ENCODE measurements at regions not wholly inside any gene's neighbourhood (a gene's known extent, or its start where the extent isn't known, plus 50 kb on each side); places are given as distances from the start of the nearest gene placed in this dataset.
"Not testable (repeated sequence)": the region's sequence is repeated elsewhere in the genome, so short reads cannot be mapped to it uniquely, and the experiment has no call there.

- ChIA-PET CTCF (no interaction called here), POLR2A (no interaction called here)
- no peaks in the 10 kb centered on the region for H3K27me3 Mint-ChIP-seq (ENCODE audit: low read depth)
- DNase-seq = no peak
- ATAC-seq = no peak
- no peak overlapping the region for H3K4me3 Mint-ChIP-seq
- no peaks in the 10 kb centered on the region for H3K36me3 Mint-ChIP-seq (ENCODE audit: low read depth)
- no peaks in the 10 kb centered on the region for H3K4me1 Mint-ChIP-seq (ENCODE audit: low read depth)
- H3K9me3 Mint-ChIP-seq (ENCODE audit: insufficient read depth) = no peaks in the 10 kb centered on the region
- no peak overlapping the region for H3K27ac Mint-ChIP-seq
These were observed 204.8 kb downstream of the KCNK2 start for GRCh38 chr1:215287362-215287761.

DNA sequence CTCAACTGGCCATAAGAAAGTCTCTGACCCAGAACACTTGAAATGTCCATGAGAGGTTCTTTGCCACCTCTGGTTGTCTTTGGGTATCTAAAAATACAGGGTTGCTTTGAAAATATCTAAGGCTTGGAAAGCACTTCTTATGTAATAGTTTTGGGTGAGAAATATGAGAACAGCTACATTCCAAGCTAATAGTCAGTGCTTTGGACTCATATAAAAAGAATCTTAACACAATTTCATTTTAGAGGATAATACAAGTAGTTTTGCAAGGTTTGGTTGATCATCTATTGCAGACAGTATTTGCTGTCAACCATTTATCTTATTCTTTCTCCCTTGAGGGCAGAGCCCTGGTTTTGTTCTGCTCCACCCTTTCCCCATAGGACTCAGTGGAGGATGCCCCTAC is 207.5 kb downstream of the KCNK2 start:
- Mint-ChIP-seq H3K9me3 (ENCODE audit: insufficient read depth) (peaks cover 9% of the 10 kb centered on the region), H3K4me1 (ENCODE audit: low read depth) (no peaks in the 10 kb centered on the region), H3K27me3 (ENCODE audit: low read depth) (no peaks in the 10 kb centered on the region), H3K27ac (no peak overlapping the region), H3K4me3 (no peak overlapping the region), H3K36me3 (ENCODE audit: low read depth) (no peaks in the 10 kb centered on the region)
- CTCF ChIA-PET = no interaction called here
- no peak for DNase-seq
- POLR2A ChIA-PET = no interaction called here
- ATAC-seq = no peak

GRCh38 chr1:215292932-215293331 is 210.4 kb downstream of the KCNK2 start:
- no peaks in the 10 kb centered on the region for H3K36me3 Mint-ChIP-seq (ENCODE audit: low read depth)
- POLR2A ChIA-PET = no interaction called here
- H3K27me3 Mint-ChIP-seq (ENCODE audit: low read depth) = no peaks in the 10 kb centered on the region
- H3K4me1 Mint-ChIP-seq (ENCODE audit: low read depth) = no peaks in the 10 kb centered on the region
- CTCF ChIA-PET = no interaction called here
- H3K4me3 Mint-ChIP-seq = no peak overlapping the region
- H3K27ac Mint-ChIP-seq = no peak overlapping the region
- ATAC-seq (no peak), DNase-seq (no peak)
- peaks cover 9% of the 10 kb centered on the region for H3K9me3 Mint-ChIP-seq (ENCODE audit: insufficient read depth)

GRCh38 chr1:215306426-215306825 is 223.9 kb downstream of the KCNK2 start:
- CTCF ChIA-PET = no interaction called here
- no peak for ATAC-seq
- H3K4me1 Mint-ChIP-seq (ENCODE audit: low read depth) = no peaks in the 10 kb centered on the region

DNA sequence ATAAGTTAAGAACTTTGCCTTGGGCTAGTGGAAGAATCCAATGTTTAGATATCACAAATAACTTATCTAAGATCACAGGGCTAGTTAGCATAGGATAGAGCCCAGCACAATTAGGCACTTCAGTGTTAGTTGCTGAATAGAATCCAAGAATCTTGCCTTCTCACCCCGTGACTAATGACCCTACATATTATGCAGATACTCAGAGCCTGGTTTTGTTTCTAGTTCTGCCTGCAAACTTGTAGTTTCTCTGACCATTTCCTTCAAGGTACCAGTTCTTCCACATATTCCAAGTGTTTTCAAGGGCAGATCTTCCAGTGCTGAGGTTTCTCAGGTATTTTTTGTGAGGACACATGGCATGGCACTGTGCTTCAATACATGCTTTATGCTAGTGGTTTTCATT is 239.3 kb downstream of the KCNK2 start:
- ChIA-PET POLR2A (no interaction called here), CTCF (no interaction called here)
- no peaks in the 10 kb centered on the region for H3K4me1 Mint-ChIP-seq (ENCODE audit: low read depth)
- no peak overlapping the region for H3K27ac Mint-ChIP-seq
- DNase-seq = no peak
- peaks cover 14% of the 10 kb centered on the region for H3K9me3 Mint-ChIP-seq (ENCODE audit: insufficient read depth)
- no peaks in the 10 kb centered on the region for H3K36me3 Mint-ChIP-seq (ENCODE audit: low read depth)
- no peak for ATAC-seq
- no peaks in the 10 kb centered on the region for H3K27me3 Mint-ChIP-seq (ENCODE audit: low read depth)
- H3K4me3 Mint-ChIP-seq = no peak overlapping the region

More at GRCh38 chr1:215306426-215306825, 223.9 kb downstream of the KCNK2 start:
- no peak for DNase-seq
- POLR2A ChIA-PET = no interaction called here
- H3K4me3 Mint-ChIP-seq = no peak overlapping the region
- H3K36me3 Mint-ChIP-seq (ENCODE audit: low read depth) = no peaks in the 10 kb centered on the region
- peaks cover 1% of the 10 kb centered on the region for H3K9me3 Mint-ChIP-seq (ENCODE audit: insufficient read depth)
- no peaks in the 10 kb centered on the region for H3K27me3 Mint-ChIP-seq (ENCODE audit: low read depth)
- no peak overlapping the region for H3K27ac Mint-ChIP-seq

DNA sequence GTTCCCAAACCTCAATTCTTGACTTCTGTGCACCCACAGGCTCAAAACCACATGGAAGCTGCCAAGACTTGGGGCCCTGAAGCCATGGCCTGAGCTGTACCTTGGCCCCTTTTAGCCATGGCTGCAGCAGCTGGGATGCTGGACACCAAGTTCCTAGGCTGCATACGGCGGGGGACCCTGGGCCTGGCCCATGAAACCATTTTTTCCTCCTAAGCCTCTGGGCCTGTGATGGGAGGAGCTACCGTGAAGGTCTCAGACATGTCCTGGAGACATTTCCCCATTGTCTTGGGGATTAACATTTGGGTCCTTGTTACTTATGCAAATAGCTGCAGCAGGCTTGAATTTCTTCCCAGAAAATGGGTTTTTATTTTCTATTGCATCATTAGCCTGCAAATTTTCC is 241.5 kb downstream of the KCNK2 start:
- ATAC-seq; H3K4me3 Mint-ChIP-seq; H3K27ac Mint-ChIP-seq; POLR2A ChIA-PET; CTCF ChIA-PET; H3K9me3 Mint-ChIP-seq (ENCODE audit: insufficient read depth); DNase-seq; H3K36me3 Mint-ChIP-seq (ENCODE audit: low read depth); H3K4me1 Mint-ChIP-seq (ENCODE audit: low read depth); H3K27me3 Mint-ChIP-seq (ENCODE audit: low read depth): not testable (repeated sequence)

DNA sequence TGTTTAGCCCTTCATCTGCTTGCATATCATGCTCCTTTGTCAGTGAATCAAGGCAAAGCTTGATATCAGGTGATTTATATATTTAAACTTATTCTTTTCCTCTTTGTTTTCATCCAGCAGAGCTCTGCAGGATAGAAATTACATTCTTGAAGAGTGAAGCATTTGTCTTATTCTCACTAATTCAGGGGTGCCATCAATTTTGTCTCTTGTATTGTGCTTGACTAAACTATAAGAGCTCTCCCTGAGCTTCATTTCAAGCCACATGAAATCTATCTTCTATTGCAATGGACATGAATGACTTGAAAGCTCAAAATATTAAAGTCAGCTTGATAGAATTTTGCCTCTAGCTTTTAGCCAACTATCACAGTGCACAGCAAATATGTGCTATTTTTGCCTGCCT is 236.7 kb upstream of the KCTD3 start:
- no peaks in the 10 kb centered on the region for H3K27me3 Mint-ChIP-seq (ENCODE audit: low read depth)
- no peak overlapping the region for H3K27ac Mint-ChIP-seq
- no peaks in the 10 kb centered on the region for H3K36me3 Mint-ChIP-seq (ENCODE audit: low read depth)
- H3K9me3 Mint-ChIP-seq (ENCODE audit: insufficient read depth) = no peaks in the 10 kb centered on the region
- H3K4me1 Mint-ChIP-seq (ENCODE audit: low read depth) = no peaks in the 10 kb centered on the region
- no peak overlapping the region for H3K4me3 Mint-ChIP-seq
- no peak for ATAC-seq
- CTCF ChIA-PET = no interaction called here
- POLR2A ChIA-PET = no interaction called here
- no peak for DNase-seq

DNA sequence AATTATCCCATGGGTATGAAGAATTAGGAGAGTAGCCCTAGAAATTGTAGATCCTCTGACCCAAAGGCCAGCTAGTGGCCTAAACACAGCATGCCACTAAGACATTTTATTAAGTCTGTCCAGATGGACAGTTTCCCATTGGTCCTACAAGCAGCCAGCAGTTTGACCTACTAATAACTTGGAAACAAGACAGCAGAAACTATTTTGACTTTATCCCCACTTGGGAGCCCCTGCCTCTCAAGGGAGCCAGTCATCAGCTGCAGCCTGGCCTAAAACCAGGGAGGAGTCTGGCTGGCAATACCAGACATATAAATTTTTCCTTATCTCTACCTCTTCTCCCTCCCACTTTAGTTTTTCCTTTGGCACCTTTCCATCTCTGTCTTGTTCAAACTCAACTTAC is 222.6 kb upstream of the KCTD3 start:
- H3K9me3 Mint-ChIP-seq (ENCODE audit: insufficient read depth) = no peaks in the 10 kb centered on the region
- POLR2A ChIA-PET = no interaction called here

DNA sequence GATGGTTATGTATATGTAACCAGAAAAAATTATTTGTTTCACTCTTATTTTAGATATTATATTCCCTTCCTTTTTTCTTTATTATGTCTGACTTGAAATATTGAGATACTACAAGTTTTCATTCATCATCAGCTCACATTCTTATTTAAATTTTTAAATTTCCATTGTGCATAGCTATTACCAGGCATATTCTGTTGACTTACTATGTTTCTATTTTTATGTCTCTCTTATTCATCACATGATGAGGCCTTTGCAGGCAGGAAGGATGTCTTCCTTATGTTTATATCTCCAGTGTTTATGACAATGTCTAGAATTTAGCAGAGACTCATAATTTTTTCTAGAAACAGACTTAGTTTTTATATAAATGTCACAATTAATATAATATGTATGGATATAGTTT is 221.9 kb upstream of the KCTD3 start:
- no peaks in the 10 kb centered on the region for H3K27me3 Mint-ChIP-seq (ENCODE audit: low read depth)
- no peak overlapping the region for H3K27ac Mint-ChIP-seq
- no peaks in the 10 kb centered on the region for H3K36me3 Mint-ChIP-seq (ENCODE audit: low read depth)
- ATAC-seq (no peak), DNase-seq (no peak)
- H3K4me1 Mint-ChIP-seq (ENCODE audit: low read depth) = no peaks in the 10 kb centered on the region
- CTCF ChIA-PET = no interaction called here
- POLR2A ChIA-PET = no interaction called here
- H3K4me3 Mint-ChIP-seq = no peak overlapping the region
- H3K9me3 Mint-ChIP-seq (ENCODE audit: insufficient read depth) = no peaks in the 10 kb centered on the region

More for the DNA sequence above, 222.6 kb upstream of the KCTD3 start:
- CTCF ChIA-PET = no interaction called here
- no peak for ATAC-seq
- Mint-ChIP-seq H3K4me1 (ENCODE audit: low read depth) (no peaks in the 10 kb centered on the region), H3K36me3 (ENCODE audit: low read depth) (no peaks in the 10 kb centered on the region), H3K4me3 (no peak overlapping the region), H3K27me3 (ENCODE audit: low read depth) (no peaks in the 10 kb centered on the region), H3K27ac (no peak overlapping the region)
- no peak for DNase-seq

- H3K27me3 Mint-ChIP-seq (ENCODE audit: low read depth) = no peaks in the 10 kb centered on the region
- no peaks in the 10 kb centered on the region for H3K36me3 Mint-ChIP-seq (ENCODE audit: low read depth)
- no peak overlapping the region for H3K4me3 Mint-ChIP-seq
These were observed 221.3 kb upstream of the KCTD3 start for GRCh38 chr1:215345766-215346165.

GRCh38 chr1:215357901-215358300 is 209.2 kb upstream of the KCTD3 start:
- no peak overlapping the region for H3K4me3 Mint-ChIP-seq
- no peak for DNase-seq
- H3K9me3 Mint-ChIP-seq (ENCODE audit: insufficient read depth) = no peaks in the 10 kb centered on the region
- no peak overlapping the region for H3K27ac Mint-ChIP-seq
- no peaks in the 10 kb centered on the region for H3K36me3 Mint-ChIP-seq (ENCODE audit: low read depth)
- CTCF ChIA-PET = no interaction called here
- POLR2A ChIA-PET = no interaction called here
- no peaks in the 10 kb centered on the region for H3K27me3 Mint-ChIP-seq (ENCODE audit: low read depth)
- no peak for ATAC-seq
- H3K4me1 Mint-ChIP-seq (ENCODE audit: low read depth) = no peaks in the 10 kb centered on the region

More at GRCh38 chr1:215345766-215346165, 221.3 kb upstream of the KCTD3 start:
- no peaks in the 10 kb centered on the region for H3K4me1 Mint-ChIP-seq (ENCODE audit: low read depth)
- no peaks in the 10 kb centered on the region for H3K9me3 Mint-ChIP-seq (ENCODE audit: insufficient read depth)
- ChIA-PET CTCF (no interaction called here), POLR2A (no interaction called here)
- H3K27ac Mint-ChIP-seq = no peak overlapping the region
- DNase-seq (no peak), ATAC-seq (no peak)

DNA sequence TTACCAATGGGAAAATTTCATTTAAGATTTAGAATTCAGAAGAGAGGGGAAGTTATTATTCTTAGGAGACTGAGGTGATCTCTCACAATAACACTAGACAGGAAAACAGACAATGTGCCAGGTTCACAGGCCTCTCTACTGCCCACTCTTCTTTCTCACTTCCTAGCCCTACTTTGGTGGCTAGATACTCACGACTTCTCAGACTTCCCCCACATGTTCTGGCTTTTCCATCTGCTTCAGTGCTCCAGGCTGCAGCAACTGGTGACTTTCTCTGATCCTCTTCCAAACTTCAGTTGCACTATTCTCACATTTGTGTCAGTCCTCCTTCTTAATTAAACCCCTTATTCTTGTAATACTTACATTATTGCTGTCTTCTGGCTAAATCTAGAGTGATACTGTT is 208.7 kb upstream of the KCTD3 start:
- DNase-seq (no peak), ATAC-seq (no peak)
- Mint-ChIP-seq H3K36me3 (ENCODE audit: low read depth) (no peaks in the 10 kb centered on the region), H3K27me3 (ENCODE audit: low read depth) (no peaks in the 10 kb centered on the region), H3K4me3 (no peak overlapping the region), H3K4me1 (ENCODE audit: low read depth) (no peaks in the 10 kb centered on the region), H3K9me3 (ENCODE audit: insufficient read depth) (no peaks in the 10 kb centered on the region), H3K27ac (no peak overlapping the region)
- ChIA-PET CTCF (no interaction called here), POLR2A (no interaction called here)

- Mint-ChIP-seq H3K4me3 (no peak overlapping the region), H3K4me1 (ENCODE audit: low read depth) (no peaks in the 10 kb centered on the region), H3K27ac (no peak overlapping the region), H3K36me3 (ENCODE audit: low read depth) (no peaks in the 10 kb centered on the region), H3K9me3 (ENCODE audit: insufficient read depth) (no peaks in the 10 kb centered on the region), H3K27me3 (ENCODE audit: low read depth) (no peaks in the 10 kb centered on the region)
- ATAC-seq = no peak
- ChIA-PET POLR2A (no interaction called here), CTCF (no interaction called here)
- no peak for DNase-seq
These were observed 207.1 kb upstream of the KCTD3 start for GRCh38 chr1:215360031-215360430.

All from activated CD8-positive, alpha-beta T cell treated with anti-CD3 and anti-CD28 coated beads, Interleukin-2, amount 10 ng/mL, durations not matched to agents 7 days and 5 days (primary cell).